ENCODE measurements at regions not wholly inside any gene's neighbourhood (a gene's known extent, or its start where the extent isn't known, plus 50 kb on each side); places are given as distances from the start of the nearest gene placed in this dataset.

DNA sequence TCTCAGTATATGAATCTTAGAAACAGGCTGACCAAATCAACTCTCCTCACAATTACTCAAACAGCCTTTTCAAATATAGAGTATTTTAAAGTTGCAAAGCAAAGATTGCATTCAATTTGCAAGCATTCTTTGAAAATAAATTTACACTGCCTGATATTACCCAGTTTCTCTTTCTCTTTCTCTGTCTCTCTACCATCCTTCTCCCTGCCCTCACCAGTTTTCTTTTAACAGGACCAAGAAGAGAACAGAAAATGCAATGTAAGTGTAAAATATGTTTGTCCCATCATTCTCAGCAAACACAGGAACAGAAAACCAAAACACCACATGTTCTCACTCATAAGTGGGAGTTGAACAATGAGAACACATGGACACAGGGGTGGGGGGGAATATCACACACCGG, 520.3 kb upstream of the USP15 start:
- no peaks in the 10 kb centered on the region for H3K36me3 ChIP-seq (ENCODE audit: insufficient read depth)
- no peaks in the 10 kb centered on the region for H3K27me3 ChIP-seq (ENCODE audit: insufficient read depth, low read depth)
- TF ChIP-seq, protein P1, sequence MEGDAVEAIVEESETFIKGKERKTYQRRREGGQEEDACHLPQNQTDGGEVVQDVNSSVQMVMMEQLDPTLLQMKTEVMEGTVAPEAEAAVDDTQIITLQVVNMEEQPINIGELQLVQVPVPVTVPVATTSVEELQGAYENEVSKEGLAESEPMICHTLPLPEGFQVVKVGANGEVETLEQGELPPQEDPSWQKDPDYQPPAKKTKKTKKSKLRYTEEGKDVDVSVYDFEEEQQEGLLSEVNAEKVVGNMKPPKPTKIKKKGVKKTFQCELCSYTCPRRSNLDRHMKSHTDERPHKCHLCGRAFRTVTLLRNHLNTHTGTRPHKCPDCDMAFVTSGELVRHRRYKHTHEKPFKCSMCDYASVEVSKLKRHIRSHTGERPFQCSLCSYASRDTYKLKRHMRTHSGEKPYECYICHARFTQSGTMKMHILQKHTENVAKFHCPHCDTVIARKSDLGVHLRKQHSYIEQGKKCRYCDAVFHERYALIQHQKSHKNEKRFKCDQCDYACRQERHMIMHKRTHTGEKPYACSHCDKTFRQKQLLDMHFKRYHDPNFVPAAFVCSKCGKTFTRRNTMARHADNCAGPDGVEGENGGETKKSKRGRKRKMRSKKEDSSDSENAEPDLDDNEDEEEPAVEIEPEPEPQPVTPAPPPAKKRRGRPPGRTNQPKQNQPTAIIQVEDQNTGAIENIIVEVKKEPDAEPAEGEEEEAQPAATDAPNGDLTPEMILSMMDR (conservative IDR thresholded peaks at IDR 0.05; ENCODE audit: low read depth, low read length): no peak
- no peaks in the 10 kb centered on the region for H3K79me2 ChIP-seq (ENCODE audit: insufficient read depth, low read depth)
- H2AFZ ChIP-seq (ENCODE audit: low read depth): no peak overlapping the region
- no peaks in the 10 kb centered on the region for H4K20me1 ChIP-seq (ENCODE audit: insufficient read depth)
- no peaks in the 10 kb centered on the region for H3K4me1 ChIP-seq (ENCODE audit: low read depth, poor library complexity, severe bottlenecking)
- H3K4me3 ChIP-seq (IDR thresholded peaks at IDR 0.05; ENCODE audit: insufficient read depth, low read depth, low read length): no peak overlapping the region
- no peak overlapping the region for H3K27ac ChIP-seq
- H3K9ac ChIP-seq: no peak overlapping the region
- no peak overlapping the region for H3K4me2 ChIP-seq

DNA sequence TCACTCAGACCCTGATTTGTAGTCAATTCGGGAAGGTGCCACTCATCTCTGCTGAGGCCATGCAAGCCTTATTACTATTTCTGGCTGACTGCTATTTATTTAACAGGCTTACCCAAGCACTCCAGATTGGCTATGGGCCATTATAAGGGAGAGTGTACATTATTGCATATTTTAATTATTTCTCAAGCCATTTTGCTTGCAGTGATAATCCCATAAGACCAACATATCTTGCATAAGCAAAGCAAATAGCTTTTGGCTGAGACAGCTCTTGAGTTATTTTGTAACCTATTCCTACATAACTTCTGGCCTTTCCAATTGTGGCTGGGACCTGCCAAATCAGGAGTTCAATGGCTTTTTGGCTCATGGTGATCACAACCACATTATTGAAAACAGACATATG, 509.6 kb upstream of the USP15 start:
- H3K27ac ChIP-seq: no peak overlapping the region
- no peak overlapping the region for H3K9ac ChIP-seq
- H4K20me1 ChIP-seq (ENCODE audit: insufficient read depth): no peaks in the 10 kb centered on the region
- H3K4me3 ChIP-seq (IDR thresholded peaks at IDR 0.05; ENCODE audit: insufficient read depth, low read depth, low read length): no peak overlapping the region
- H2AFZ ChIP-seq (ENCODE audit: low read depth): no peak overlapping the region
- H3K4me2 ChIP-seq: no peak overlapping the region
- H3K36me3 ChIP-seq (ENCODE audit: insufficient read depth): no peaks in the 10 kb centered on the region
- no peaks in the 10 kb centered on the region for H3K27me3 ChIP-seq (ENCODE audit: insufficient read depth, low read depth)
- TF ChIP-seq, protein P1 (conservative IDR thresholded peaks at IDR 0.05; ENCODE audit: low read depth, low read length): no peak
- H3K79me2 ChIP-seq (ENCODE audit: insufficient read depth, low read depth): no peaks in the 10 kb centered on the region
- no peaks in the 10 kb centered on the region for H3K4me1 ChIP-seq (ENCODE audit: low read depth, poor library complexity, severe bottlenecking)

DNA sequence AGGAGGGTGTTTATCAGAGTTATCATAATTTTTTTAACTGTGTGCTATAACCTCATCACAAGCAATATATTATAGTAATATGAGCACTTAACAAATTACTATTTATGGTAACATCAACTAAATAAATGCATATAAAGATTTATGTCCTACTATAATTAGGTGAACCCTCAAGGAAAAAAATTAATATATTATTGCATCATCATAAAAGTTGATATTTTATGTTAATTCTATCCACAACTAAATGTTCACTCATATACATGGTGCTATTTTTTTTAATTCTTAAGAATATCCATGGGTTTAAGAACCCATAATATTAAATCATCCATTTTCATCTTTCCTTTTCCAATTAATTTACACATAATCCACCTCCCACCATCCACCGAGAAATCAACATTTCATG, 506.0 kb upstream of the USP15 start:
- Histone ChIP-seq H3K4me3 (IDR thresholded peaks at IDR 0.05; ENCODE audit: insufficient read depth, low read depth, low read length) (no peak overlapping the region), H3K27me3 (ENCODE audit: insufficient read depth, low read depth) (no peaks in the 10 kb centered on the region), H3K27ac (no peak overlapping the region), H3K9ac (no peak overlapping the region), H3K36me3 (ENCODE audit: insufficient read depth) (no peaks in the 10 kb centered on the region), H2AFZ (ENCODE audit: low read depth) (no peak overlapping the region), H3K4me2 (no peak overlapping the region), H4K20me1 (ENCODE audit: insufficient read depth) (no peaks in the 10 kb centered on the region), H3K4me1 (ENCODE audit: low read depth, poor library complexity, severe bottlenecking) (no peaks in the 10 kb centered on the region), H3K79me2 (ENCODE audit: insufficient read depth, low read depth) (no peaks in the 10 kb centered on the region)
- TF ChIP-seq, protein P1 (conservative IDR thresholded peaks at IDR 0.05; ENCODE audit: low read depth, low read length): no peak

DNA sequence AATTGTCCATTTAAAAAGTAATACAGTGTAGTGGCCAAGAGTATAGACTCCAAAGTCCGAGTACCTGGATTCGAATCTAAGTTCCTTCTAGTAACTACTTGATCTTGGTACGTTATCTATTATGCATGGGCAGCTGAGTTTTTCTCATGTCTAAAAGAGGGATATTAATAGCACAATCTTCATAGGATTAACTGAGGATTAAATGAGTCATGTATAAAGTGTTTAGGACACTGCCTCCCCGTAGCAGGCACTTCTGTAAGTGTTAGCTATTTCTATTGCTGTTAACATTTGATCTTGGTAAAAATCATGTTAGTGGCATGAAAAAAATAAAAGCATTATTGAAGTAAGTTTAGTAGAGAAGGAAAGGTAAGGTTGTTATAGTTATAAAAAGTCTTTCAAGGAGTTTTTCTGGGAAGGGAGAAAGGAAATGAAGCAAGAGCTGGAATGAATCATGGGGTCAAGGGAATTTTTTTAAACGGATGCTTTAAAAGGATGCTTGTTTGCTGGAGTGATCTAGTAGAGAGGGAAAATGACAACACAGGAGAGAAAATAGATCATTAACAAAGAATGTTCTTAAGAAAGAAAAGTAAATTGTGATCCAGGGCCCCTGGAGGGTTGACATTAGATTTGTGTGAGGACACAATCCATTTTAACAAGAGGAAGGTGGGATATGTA, 502.2 kb upstream of the USP15 start:
- no peak overlapping the region for H3K27ac ChIP-seq
- H3K79me2 ChIP-seq (ENCODE audit: insufficient read depth, low read depth): no peaks in the 10 kb centered on the region
- TF ChIP-seq, protein P1 (conservative IDR thresholded peaks at IDR 0.05; ENCODE audit: low read depth, low read length): no peak
- H4K20me1 ChIP-seq (ENCODE audit: insufficient read depth): no peaks in the 10 kb centered on the region
- H3K4me1 ChIP-seq (ENCODE audit: low read depth, poor library complexity, severe bottlenecking): no peaks in the 10 kb centered on the region
- no peak overlapping the region for H3K4me2 ChIP-seq
- H3K9ac ChIP-seq: no peak overlapping the region
- H3K27me3 ChIP-seq (ENCODE audit: insufficient read depth, low read depth): no peaks in the 10 kb centered on the region
- no peak overlapping the region for H3K4me3 ChIP-seq (IDR thresholded peaks at IDR 0.05; ENCODE audit: insufficient read depth, low read depth, low read length)
- H2AFZ ChIP-seq (ENCODE audit: low read depth): no peak overlapping the region
- H3K36me3 ChIP-seq (ENCODE audit: insufficient read depth): no peaks in the 10 kb centered on the region
